GM23338 (cell line): ENCODE measurements at regions not wholly inside any gene's neighbourhood (a gene's known extent, or its start where the extent isn't known, plus 50 kb on each side); places are given as distances from the start of the nearest gene placed in this dataset.

Experiments
- ATAC-seq: fragments of 200-7000 bp; cut with Tn5 transposase; 3 replicates; pipeline ENCODE4 v1.9.1; 2020
- DNase-seq: peaks from one replicate; pipeline ENCODE4 v3.0.0-alpha.2; 2015; ENCODE audit warnings: low spot score
- H2AFZ ChIP-seq: fragments of 200-600 bp; sonication (generic); 2 replicates; pipeline ENCODE4 v1.8.0; 2016; ENCODE audit warnings: antibody characterized with exemption, mild to moderate bottlenecking, moderate library complexity
- H3F3A ChIP-seq: fragments of 200-600 bp; sonication (generic); replicated peaks from 2 replicates; pipeline ENCODE4 v1.8.0; 2017; ENCODE audit warnings: antibody characterized with exemption, mixed run types, low read depth
- H3K27ac ChIP-seq: fragments of 200-600 bp; sonication (generic); 2 replicates; pipeline ENCODE4 v1.6.1; 2016; ENCODE audit warnings: low read depth
- H3K27me3 ChIP-seq: fragments of 200-600 bp; sonication (generic); 2 replicates; pipeline ENCODE4 v1.8.0; 2016; ENCODE audit warnings: mild to moderate bottlenecking, mixed run types, moderate library complexity; ENCODE audit not compliant: insufficient read depth
- H3K36me3 ChIP-seq: fragments of 200-600 bp; sonication (generic); 2 replicates; pipeline ENCODE4 v1.8.0; 2016; ENCODE audit warnings: mild to moderate bottlenecking; ENCODE audit not compliant: insufficient read depth
- H3K4me1 ChIP-seq: fragments of 200-600 bp; sonication (generic); 2 replicates; pipeline ENCODE4 v1.8.0; 2016; ENCODE audit warnings: mild to moderate bottlenecking, moderate library complexity; ENCODE audit not compliant: insufficient read depth
- H3K4me2 ChIP-seq: fragments of 200-600 bp; sonication (generic); 2 replicates; pipeline ENCODE4 v1.7.1; 2017; ENCODE audit warnings: mixed run types
- H3K4me3 ChIP-seq: fragments of 200-600 bp; sonication (generic); 2 replicates; pipeline ENCODE4 v1.6.1; 2016; ENCODE audit warnings: mixed run types
- H3K79me2 ChIP-seq: fragments of 200-600 bp; sonication (generic); replicated peaks from 2 replicates; pipeline ENCODE4 v1.8.0; 2017; ENCODE audit warnings: mild to moderate bottlenecking; ENCODE audit not compliant: insufficient read depth
- H3K9me2 ChIP-seq: fragments of 200-600 bp; sonication (generic); 2 replicates; pipeline ENCODE4 v1.8.0; 2017; ENCODE audit not compliant: insufficient read depth
- H4K20me1 ChIP-seq: fragments of 200-600 bp; sonication (generic); replicated peaks from 2 replicates; pipeline ENCODE4 v1.8.0; 2017; ENCODE audit warnings: mild to moderate bottlenecking; ENCODE audit not compliant: insufficient read depth
- H3K27ac Mint-ChIP-seq: 2 replicates; pipeline ENCODE4 v1.8.0; 2020; ENCODE audit warnings: inconsistent platforms, mild to moderate bottlenecking, moderate library complexity, mixed read lengths
- H3K27me3 Mint-ChIP-seq: 3 replicates; pipeline ENCODE4 v1.8.0; 2022; ENCODE audit warnings: low read depth, mild to moderate bottlenecking, moderate library complexity, mixed read lengths, inconsistent platforms; ENCODE audit not compliant: insufficient read depth, poor library complexity
- H3K36me3 Mint-ChIP-seq: 3 replicates; pipeline ENCODE4 v1.8.0; 2021; ENCODE audit warnings: low read depth, mild to moderate bottlenecking, inconsistent platforms, moderate library complexity, mixed read lengths
- H3K4me1 Mint-ChIP-seq: 3 replicates; pipeline ENCODE4 v1.8.0; 2020; ENCODE audit warnings: mild to moderate bottlenecking, inconsistent platforms, mixed read lengths
- H3K4me3 Mint-ChIP-seq: 3 replicates; pipeline ENCODE4 v1.8.0; 2021; ENCODE audit warnings: moderate library complexity, mild to moderate bottlenecking, inconsistent platforms, mixed read lengths
- H3K9me3 Mint-ChIP-seq: 3 replicates; pipeline ENCODE4 v1.8.0; 2020; ENCODE audit warnings: moderate library complexity, mild to moderate bottlenecking, inconsistent platforms, mixed read lengths
- CREB1 ChIP-seq: fragments of 250-450 bp; sonication (Bioruptor Pico); IDR thresholded peaks from 2 replicates; pipeline ENCODE4 v1.5.0; 2020; ENCODE audit warnings: low read depth, mild to moderate bottlenecking, moderate library complexity
- EZH2 ChIP-seq: fragments of 200-600 bp; sonication (generic); IDR thresholded peaks from one replicate; pipeline ENCODE4 v1.8.0; 2017; ENCODE audit warnings: antibody characterized with exemption, mild to moderate bottlenecking, low read depth; ENCODE audit not compliant: unreplicated experiment
- EZH2phosphoT487 ChIP-seq: fragments of 200-600 bp; sonication (generic); IDR thresholded peaks from one replicate; pipeline ENCODE4 v1.8.1; 2018; ENCODE audit warnings: antibody characterized with exemption; ENCODE audit not compliant: unreplicated experiment
- JUNB ChIP-seq: IDR thresholded peaks from one replicate; pipeline ENCODE4 v1.6.1; 2016; ENCODE audit warnings: antibody characterized with exemption; ENCODE audit not compliant: unreplicated experiment
- POLR2AphosphoS5 ChIP-seq: IDR thresholded peaks from 2 replicates; pipeline ENCODE4 v1.6.1; 2016; ENCODE audit warnings: antibody characterized with exemption, low read depth
- STAT1 ChIP-seq: IDR thresholded peaks from one replicate; pipeline ENCODE4 v1.6.1; 2016; ENCODE audit warnings: antibody characterized with exemption; ENCODE audit not compliant: unreplicated experiment
- ZNF114 ChIP-seq: fragments of 250-450 bp; sonication (Bioruptor Pico); IDR thresholded peaks from 2 replicates; pipeline ENCODE4 v1.5.0; 2020; ENCODE audit warnings: mild to moderate bottlenecking, moderate library complexity
- ZNF331 ChIP-seq: fragments of 250-450 bp; sonication (Bioruptor Pico); IDR thresholded peaks from 2 replicates; pipeline ENCODE4 v1.5.0; 2020; ENCODE audit warnings: low read depth, mild to moderate bottlenecking, moderate library complexity
- TF ChIP-seq, protein P1 (sequence below): IDR thresholded peaks from one replicate; pipeline ENCODE4 v1.6.1; 2018; ENCODE audit warnings: antibody characterized with exemption; ENCODE audit not compliant: unreplicated experiment
- TF ChIP-seq, protein P2 (sequence below), 2 experiments: fragments of 200-600 bp in 1 of 2; sonication (generic) in 1 of 2; conservative IDR thresholded peaks; 2 replicates each; pipeline versions ENCODE4 v1.5.1 to v1.6.1; 2016 to 2017; ENCODE audit warnings: antibody characterized with exemption in 2 of 2, low read depth in 2 of 2, mild to moderate bottlenecking in 2 of 2, moderate library complexity in 1 of 2
- TF ChIP-seq, protein P3 (sequence below): IDR thresholded peaks from 2 replicates; pipeline ENCODE4 v1.6.1; 2016; ENCODE audit warnings: antibody characterized with exemption

DNA sequence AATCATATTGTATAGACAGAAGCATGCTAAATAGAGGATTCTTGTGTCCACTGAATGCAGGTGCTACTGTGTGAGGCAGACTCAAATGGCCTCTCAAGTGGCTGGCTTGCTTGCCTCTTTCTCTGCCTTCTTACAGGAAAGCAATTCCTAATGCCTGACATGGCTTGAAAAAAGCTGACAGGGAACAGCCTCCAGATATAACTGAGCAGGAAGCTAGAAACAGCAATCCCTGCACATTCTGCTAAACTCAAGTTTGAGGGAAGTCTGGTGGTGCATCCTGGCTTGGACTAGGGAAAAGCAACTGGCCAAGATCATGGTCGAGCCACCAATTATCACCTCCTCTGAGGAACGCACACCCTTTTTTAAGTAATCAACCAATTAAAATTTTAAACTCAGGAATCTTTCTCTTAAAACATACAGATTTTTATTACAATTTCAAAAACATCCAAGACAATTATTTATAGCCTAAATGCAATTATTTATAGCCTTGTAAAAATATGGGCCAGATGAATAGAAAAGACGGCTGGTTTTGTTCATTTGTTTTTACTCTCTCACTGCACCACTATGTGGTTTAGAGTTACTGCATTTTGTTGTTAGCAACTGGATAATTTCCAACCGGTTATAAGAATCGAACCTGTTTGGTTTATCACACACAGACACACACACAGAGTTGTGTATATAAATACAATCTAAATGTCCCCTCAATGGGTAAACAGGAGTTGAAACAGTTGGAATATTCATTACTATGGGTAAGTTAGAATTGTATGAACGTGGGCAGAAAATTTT lies 290.9 kb upstream of the ANKRD55 start:
- no peaks in the 10 kb centered on the region for H3K27me3 ChIP-seq
- no peaks in the 10 kb centered on the region for H3K79me2 ChIP-seq
- no peak for DNase-seq
- no peaks in the 10 kb centered on the region for H3F3A ChIP-seq
- no peaks in the 10 kb centered on the region for H4K20me1 ChIP-seq
- ATAC-seq: no peak
- H3K4me3 Mint-ChIP-seq: no peak overlapping the region
- no peaks in the 10 kb centered on the region for H3K9me3 Mint-ChIP-seq
- peaks cover 1% of the 10 kb centered on the region for H3K27me3 Mint-ChIP-seq
- H3K36me3 ChIP-seq: no peaks in the 10 kb centered on the region
- H3K36me3 Mint-ChIP-seq: no peaks in the 10 kb centered on the region
- peaks cover 5% of the 10 kb centered on the region; the same call in 2 of the 3 replicates for H3K4me1 Mint-ChIP-seq
- no peak overlapping the region for H3K4me3 ChIP-seq
- no peaks in the 10 kb centered on the region for H3K4me1 ChIP-seq
- H2AFZ ChIP-seq: peak overlapping the region; percentile 24; the same call in 1 of the 2 replicates
- no peak overlapping the region for H3K4me2 ChIP-seq
- TF ChIP-seq ZNF114 (CRISPR knock-in tag): no peak
- TF ChIP-seq CREB1 (CRISPR knock-in tag): no peak
- TF ChIP-seq, protein P1, sequence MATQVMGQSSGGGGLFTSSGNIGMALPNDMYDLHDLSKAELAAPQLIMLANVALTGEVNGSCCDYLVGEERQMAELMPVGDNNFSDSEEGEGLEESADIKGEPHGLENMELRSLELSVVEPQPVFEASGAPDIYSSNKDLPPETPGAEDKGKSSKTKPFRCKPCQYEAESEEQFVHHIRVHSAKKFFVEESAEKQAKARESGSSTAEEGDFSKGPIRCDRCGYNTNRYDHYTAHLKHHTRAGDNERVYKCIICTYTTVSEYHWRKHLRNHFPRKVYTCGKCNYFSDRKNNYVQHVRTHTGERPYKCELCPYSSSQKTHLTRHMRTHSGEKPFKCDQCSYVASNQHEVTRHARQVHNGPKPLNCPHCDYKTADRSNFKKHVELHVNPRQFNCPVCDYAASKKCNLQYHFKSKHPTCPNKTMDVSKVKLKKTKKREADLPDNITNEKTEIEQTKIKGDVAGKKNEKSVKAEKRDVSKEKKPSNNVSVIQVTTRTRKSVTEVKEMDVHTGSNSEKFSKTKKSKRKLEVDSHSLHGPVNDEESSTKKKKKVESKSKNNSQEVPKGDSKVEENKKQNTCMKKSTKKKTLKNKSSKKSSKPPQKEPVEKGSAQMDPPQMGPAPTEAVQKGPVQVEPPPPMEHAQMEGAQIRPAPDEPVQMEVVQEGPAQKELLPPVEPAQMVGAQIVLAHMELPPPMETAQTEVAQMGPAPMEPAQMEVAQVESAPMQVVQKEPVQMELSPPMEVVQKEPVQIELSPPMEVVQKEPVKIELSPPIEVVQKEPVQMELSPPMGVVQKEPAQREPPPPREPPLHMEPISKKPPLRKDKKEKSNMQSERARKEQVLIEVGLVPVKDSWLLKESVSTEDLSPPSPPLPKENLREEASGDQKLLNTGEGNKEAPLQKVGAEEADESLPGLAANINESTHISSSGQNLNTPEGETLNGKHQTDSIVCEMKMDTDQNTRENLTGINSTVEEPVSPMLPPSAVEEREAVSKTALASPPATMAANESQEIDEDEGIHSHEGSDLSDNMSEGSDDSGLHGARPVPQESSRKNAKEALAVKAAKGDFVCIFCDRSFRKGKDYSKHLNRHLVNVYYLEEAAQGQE: no peak
- TF ChIP-seq EZH2: no peak
- TF ChIP-seq JUNB: no peak
- TF ChIP-seq POLR2AphosphoS5: no peak
- TF ChIP-seq, protein P2, sequence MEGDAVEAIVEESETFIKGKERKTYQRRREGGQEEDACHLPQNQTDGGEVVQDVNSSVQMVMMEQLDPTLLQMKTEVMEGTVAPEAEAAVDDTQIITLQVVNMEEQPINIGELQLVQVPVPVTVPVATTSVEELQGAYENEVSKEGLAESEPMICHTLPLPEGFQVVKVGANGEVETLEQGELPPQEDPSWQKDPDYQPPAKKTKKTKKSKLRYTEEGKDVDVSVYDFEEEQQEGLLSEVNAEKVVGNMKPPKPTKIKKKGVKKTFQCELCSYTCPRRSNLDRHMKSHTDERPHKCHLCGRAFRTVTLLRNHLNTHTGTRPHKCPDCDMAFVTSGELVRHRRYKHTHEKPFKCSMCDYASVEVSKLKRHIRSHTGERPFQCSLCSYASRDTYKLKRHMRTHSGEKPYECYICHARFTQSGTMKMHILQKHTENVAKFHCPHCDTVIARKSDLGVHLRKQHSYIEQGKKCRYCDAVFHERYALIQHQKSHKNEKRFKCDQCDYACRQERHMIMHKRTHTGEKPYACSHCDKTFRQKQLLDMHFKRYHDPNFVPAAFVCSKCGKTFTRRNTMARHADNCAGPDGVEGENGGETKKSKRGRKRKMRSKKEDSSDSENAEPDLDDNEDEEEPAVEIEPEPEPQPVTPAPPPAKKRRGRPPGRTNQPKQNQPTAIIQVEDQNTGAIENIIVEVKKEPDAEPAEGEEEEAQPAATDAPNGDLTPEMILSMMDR (conservative IDR thresholded peaks at IDR 0.05; ENCODE audit: low read depth in 2 of 2): no peak
- no peak for TF ChIP-seq STAT1
- no peak for TF ChIP-seq EZH2phosphoT487
- TF ChIP-seq ZNF331 (CRISPR knock-in tag): no peak
- TF ChIP-seq, protein P3, sequence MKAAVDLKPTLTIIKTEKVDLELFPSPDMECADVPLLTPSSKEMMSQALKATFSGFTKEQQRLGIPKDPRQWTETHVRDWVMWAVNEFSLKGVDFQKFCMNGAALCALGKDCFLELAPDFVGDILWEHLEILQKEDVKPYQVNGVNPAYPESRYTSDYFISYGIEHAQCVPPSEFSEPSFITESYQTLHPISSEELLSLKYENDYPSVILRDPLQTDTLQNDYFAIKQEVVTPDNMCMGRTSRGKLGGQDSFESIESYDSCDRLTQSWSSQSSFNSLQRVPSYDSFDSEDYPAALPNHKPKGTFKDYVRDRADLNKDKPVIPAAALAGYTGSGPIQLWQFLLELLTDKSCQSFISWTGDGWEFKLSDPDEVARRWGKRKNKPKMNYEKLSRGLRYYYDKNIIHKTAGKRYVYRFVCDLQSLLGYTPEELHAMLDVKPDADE: no peak
- H3K27ac Mint-ChIP-seq: no peak overlapping the region
- H3K27ac ChIP-seq: no peak overlapping the region
- no peaks in the 10 kb centered on the region for H3K9me2 ChIP-seq
